Smooth muscle cell of the brain vasculature (primary cell): ENCODE measurements at regions not wholly inside any gene's neighbourhood (a gene's known extent, or its start where the extent isn't known, plus 50 kb on each side); places are given as distances from the start of the nearest gene placed in this dataset.
"Not testable (repeated sequence)": the region's sequence is repeated elsewhere in the genome, so short reads cannot be mapped to it uniquely, and the experiment has no call there.

Experiments used
- DNase-seq: peaks from one replicate; pipeline ENCODE4 v3.0.0-alpha.2; 2012; ENCODE audit warnings: low read depth, low spot score

- DNase-seq = no peak
Measured at GRCh38 chr5:163772644-163773043, 267.2 kb downstream of the MAT2B start.

- DNase-seq = no peak
Measured at GRCh38 chr5:163773226-163773625, 267.8 kb downstream of the MAT2B start.

- no peak for DNase-seq
Measured at GRCh38 chr5:163789870-163790269, 284.5 kb downstream of the MAT2B start.

- DNase-seq = no peak
Measured at GRCh38 chr5:163790497-163790896, 285.1 kb downstream of the MAT2B start.

- no peak for DNase-seq
Measured at GRCh38 chr5:163794993-163795392, 289.6 kb downstream of the MAT2B start.

GRCh38 chr5:163807781-163808180 lies 302.4 kb downstream of the MAT2B start:
- DNase-seq = no peak

- no peak for DNase-seq
Measured at GRCh38 chr5:163809473-163809872, 304.1 kb downstream of the MAT2B start.

GRCh38 chr5:163813900-163814299 lies 308.5 kb downstream of the MAT2B start:
- DNase-seq = no peak

GRCh38 chr5:163815240-163815791 lies 309.9 kb downstream of the MAT2B start:
- DNase-seq = no peak

- no peak for DNase-seq
Measured at GRCh38 chr5:163821142-163821541, 315.7 kb downstream of the MAT2B start.

- no peak for DNase-seq
Measured at GRCh38 chr5:163822548-163822947, 317.1 kb downstream of the MAT2B start.

- DNase-seq = no peak
Measured at GRCh38 chr5:163825661-163826060, 320.2 kb downstream of the MAT2B start.

GRCh38 chr5:163826201-163826600 lies 320.8 kb downstream of the MAT2B start:
- no peak for DNase-seq

- DNase-seq = no peak
Measured at GRCh38 chr5:163832155-163832554, 326.7 kb downstream of the MAT2B start.

- DNase-seq = no peak
Measured at GRCh38 chr5:163838738-163839137, 333.3 kb downstream of the MAT2B start.

GRCh38 chr5:163846512-163846911 lies 341.1 kb downstream of the MAT2B start:
- no peak for DNase-seq

- DNase-seq = no peak
Measured at GRCh38 chr5:163855754-163856153, 350.3 kb downstream of the MAT2B start.

GRCh38 chr5:163861670-163862069 lies 356.3 kb downstream of the MAT2B start:
- no peak for DNase-seq

- no peak for DNase-seq
Measured at GRCh38 chr5:163867324-163867723, 361.9 kb downstream of the MAT2B start.

GRCh38 chr5:163867738-163868137 lies 362.3 kb downstream of the MAT2B start:
- DNase-seq = no peak

- no peak for DNase-seq
Measured at GRCh38 chr5:163869581-163869980, 364.2 kb downstream of the MAT2B start.

GRCh38 chr5:163870441-163870840 lies 365.0 kb downstream of the MAT2B start:
- DNase-seq = no peak

GRCh38 chr5:163874431-163874830 lies 369.0 kb downstream of the MAT2B start:
- no peak for DNase-seq

- not testable (repeated sequence) for DNase-seq
Measured at GRCh38 chr5:163874912-163875311, 369.5 kb downstream of the MAT2B start.
